Suprapubic skin (tissue), 4 donors: ENCODE measurements at regions not wholly inside any gene's neighbourhood (a gene's known extent, or its start where the extent isn't known, plus 50 kb on each side); places are given as distances from the start of the nearest gene placed in this dataset.

Source experiments
- DNase-seq, 2 donors: peaks; one replicate each; pipeline ENCODE4 v3.0.0-alpha.2; 2019; ENCODE audit warnings: low spot score in 2 of 2
- H3K27ac ChIP-seq: fragments of 200-600 bp; sonication (generic); one replicate; pipeline ENCODE4 v1.5.1; 2019
- H3K27me3 ChIP-seq: fragments of 200-600 bp; sonication (generic); one replicate; pipeline ENCODE4 v1.5.1; 2019
- H3K36me3 ChIP-seq: fragments of 200-600 bp; sonication (generic); one replicate; pipeline ENCODE4 v1.5.1; 2019
- H3K4me1 ChIP-seq: fragments of 200-600 bp; sonication (generic); one replicate; pipeline ENCODE4 v1.5.1; 2019
- H3K4me3 ChIP-seq: fragments of 200-600 bp; sonication (generic); one replicate; pipeline ENCODE4 v1.5.1; 2019; ENCODE audit warnings: mild to moderate bottlenecking
- H3K9me3 ChIP-seq: fragments of 200-600 bp; sonication (generic); one replicate; pipeline ENCODE4 v1.5.1; 2019
- CTCF ChIP-seq, 2 donors: fragments of 200-600 bp in 1 of 2; fragments of 450-650 bp in 1 of 2; sonication (generic) in 1 of 2; IDR thresholded peaks; one replicate each; pipeline ENCODE4 v1.5.1; 2016 to 2019; ENCODE audit warnings: antibody characterized with exemption in 2 of 2, mild to moderate bottlenecking in 1 of 2, moderate library complexity in 1 of 2
- EP300 ChIP-seq: sonication (generic); formaldehyde crosslinking; IDR thresholded peaks from one replicate; pipeline ENCODE4 v1.6.1; 2017; ENCODE audit warnings: antibody characterized with exemption
- POLR2A ChIP-seq, 2 donors: fragments of 450-650 bp; IDR thresholded peaks; one replicate each; pipeline ENCODE4 v1.6.1; 2017; ENCODE audit warnings: antibody characterized with exemption in 2 of 2, mild to moderate bottlenecking in 2 of 2, moderate library complexity in 2 of 2
- POLR2AphosphoS5 ChIP-seq, 3 donors: sonication (generic); formaldehyde crosslinking; IDR thresholded peaks; one replicate each; pipeline ENCODE4 v1.6.1; 2017; ENCODE audit warnings: antibody characterized with exemption in 3 of 3
- WGBS: methylation state at CpG from one replicate; pipeline ENCODE4 v1.1.5; 2018; 5-methylcytosine and 5-hydroxymethylcytosine counted together

- Histone ChIP-seq H3K27ac (no peak overlapping the region), H3K27me3 (no peaks in the 10 kb centered on the region), H3K9me3 (peaks cover 7% of the 10 kb centered on the region), H3K36me3 (no peaks in the 10 kb centered on the region), H3K4me3 (no peak overlapping the region), H3K4me1 (no peaks in the 10 kb centered on the region)
- DNase-seq = no peak
- 71% methylated on average over 6 of the region's 6 CpGs for WGBS
- TF ChIP-seq POLR2AphosphoS5 (IDR thresholded peaks at IDR 0.05) (no peak), POLR2A (IDR thresholded peaks at IDR 0.05) (no peak), CTCF (IDR thresholded peaks at IDR 0.05) (no peak), EP300 (no peak)
These were observed 396.8 kb upstream of the PRMT6 start for GRCh38 chr1:106659490-106660244.

- Histone ChIP-seq H3K9me3 (no peaks in the 10 kb centered on the region), H3K36me3 (no peaks in the 10 kb centered on the region), H3K4me3 (no peak overlapping the region), H3K27ac (no peak overlapping the region), H3K27me3 (no peaks in the 10 kb centered on the region), H3K4me1 (no peaks in the 10 kb centered on the region)
- no peak for DNase-seq
- 57% methylated on average over 1 of the region's 1 CpG for WGBS
- TF ChIP-seq POLR2AphosphoS5 (IDR thresholded peaks at IDR 0.05) (no peak), EP300 (no peak), POLR2A (IDR thresholded peaks at IDR 0.05) (no peak), CTCF (IDR thresholded peaks at IDR 0.05) (no peak)
These were observed 380.9 kb upstream of the PRMT6 start for GRCh38 chr1:106675558-106675957.

- TF ChIP-seq CTCF (IDR thresholded peaks at IDR 0.05) (no peak), EP300 (no peak), POLR2AphosphoS5 (IDR thresholded peaks at IDR 0.05) (no peak), POLR2A (IDR thresholded peaks at IDR 0.05) (no peak)
- H3K27ac ChIP-seq = no peak overlapping the region
- no peaks in the 10 kb centered on the region for H3K9me3 ChIP-seq
- DNase-seq = no peak
- no peaks in the 10 kb centered on the region for H3K27me3 ChIP-seq
- H3K36me3 ChIP-seq = no peaks in the 10 kb centered on the region
- 36% methylated on average over 2 of the region's 2 CpGs for WGBS
- H3K4me3 ChIP-seq = no peak overlapping the region
- no peaks in the 10 kb centered on the region for H3K4me1 ChIP-seq
These were observed 380.5 kb upstream of the PRMT6 start for GRCh38 chr1:106676021-106676420.

GRCh38 chr1:106677181-106677580, 379.3 kb upstream of the PRMT6 start:
- H3K27me3 ChIP-seq = no peaks in the 10 kb centered on the region
- TF ChIP-seq POLR2AphosphoS5 (IDR thresholded peaks at IDR 0.05) = no peak
- TF ChIP-seq CTCF (IDR thresholded peaks at IDR 0.05) = no peak
- TF ChIP-seq EP300 = no peak
- no peak for TF ChIP-seq POLR2A (IDR thresholded peaks at IDR 0.05)
- WGBS = 85% methylated on average over 3 of the region's 3 CpGs
- no peak overlapping the region for H3K27ac ChIP-seq
- H3K36me3 ChIP-seq = no peaks in the 10 kb centered on the region
- no peaks in the 10 kb centered on the region for H3K9me3 ChIP-seq
- H3K4me3 ChIP-seq = no peak overlapping the region
- H3K4me1 ChIP-seq = no peaks in the 10 kb centered on the region
- no peak for DNase-seq

- TF ChIP-seq EP300 (no peak), POLR2AphosphoS5 (IDR thresholded peaks at IDR 0.05) (no peak), CTCF (IDR thresholded peaks at IDR 0.05) (no peak), POLR2A (IDR thresholded peaks at IDR 0.05) (no peak)
- Histone ChIP-seq H3K9me3 (no peaks in the 10 kb centered on the region), H3K27ac (no peak overlapping the region), H3K4me1 (no peaks in the 10 kb centered on the region), H3K36me3 (no peaks in the 10 kb centered on the region), H3K27me3 (no peaks in the 10 kb centered on the region), H3K4me3 (no peak overlapping the region)
- DNase-seq = no peak
- 41% methylated on average over 3 of the region's 3 CpGs for WGBS
These were observed 378.8 kb upstream of the PRMT6 start for GRCh38 chr1:106677721-106678120.
